ENCODE measurements at regions not wholly inside any gene's neighbourhood (a gene's known extent, or its start where the extent isn't known, plus 50 kb on each side); places are given as distances from the start of the nearest gene placed in this dataset.

GRCh38 chr12:21993438-21993981 lies 52.3 kb upstream of the ABCC9 start:
- H3K79me1 ChIP-seq (ENCODE audit: low read depth, low read length): no peaks in the 10 kb centered on the region
- H2BK5ac ChIP-seq (ENCODE audit: low read length): no peak overlapping the region
- no peak overlapping the region for H3K18ac ChIP-seq (ENCODE audit: low read length)
- no peak overlapping the region for H3K4me3 ChIP-seq (ENCODE audit: low read length in 2 of 2)
- no peak overlapping the region for H4K91ac ChIP-seq (ENCODE audit: low read depth, low read length, poor library complexity)
- H2AFZ ChIP-seq (ENCODE audit: low read length): peak overlapping the region; percentile 54
- H3K4me1 ChIP-seq (ENCODE audit: control insufficient read depth in 2 of 2, insufficient read depth in 1 of 2, low read depth in 1 of 2, low read length in 2 of 2): peaks cover 2 to 8% of the 10 kb centered on the region in 2 donors
- H3K27me3 ChIP-seq (ENCODE audit: control insufficient read depth in 3 of 3, insufficient read depth in 3 of 3, low read depth in 1 of 3, low read length in 3 of 3): no peaks in the 10 kb centered on the region
- no peak overlapping the region for H4K8ac ChIP-seq (ENCODE audit: low read depth, low read length)
- H3K4ac ChIP-seq (ENCODE audit: low read length): no peak overlapping the region
- no peak for DNase-seq (ENCODE audit: low spot score)
- no peaks in the 10 kb centered on the region for H3K9me3 ChIP-seq (replicated peaks in 1 of 2; ENCODE audit: control insufficient read depth in 2 of 2, insufficient read depth in 1 of 2, low read depth in 1 of 2, low read length in 2 of 2)
- no peak overlapping the region for H2BK120ac ChIP-seq (ENCODE audit: low read depth, low read length)
- H2BK12ac ChIP-seq (ENCODE audit: low read length): no peak overlapping the region
- H3K4me2 ChIP-seq (ENCODE audit: insufficient read depth, low read length, poor library complexity, severe bottlenecking): no peak overlapping the region
- no peak overlapping the region for H3K27ac ChIP-seq (replicated peaks; ENCODE audit: low read length)
- H3K9ac ChIP-seq (ENCODE audit: low read depth, low read length, poor library complexity): no peak overlapping the region
- H3K36me3 ChIP-seq (replicated peaks in 1 of 2; ENCODE audit: control insufficient read depth in 2 of 2, insufficient read depth in 2 of 2, low read length in 2 of 2): no peaks in the 10 kb centered on the region
- H3K23ac ChIP-seq (ENCODE audit: low read depth, low read length, poor library complexity): no peak overlapping the region
- no peak overlapping the region for H3K14ac ChIP-seq (ENCODE audit: low read length)
- H2BK15ac ChIP-seq (ENCODE audit: low read length): no peak overlapping the region
- WGBS, 2 donors (ENCODE audit: extremely low coverage in 2 of 2, insufficient read length in 2 of 2, insufficient replicate concordance in 1 of 2): no CpG with 5 or more reads among the region's 2 CpGs
- no peak overlapping the region for H2AK5ac ChIP-seq (ENCODE audit: low read depth, low read length)

DNA sequence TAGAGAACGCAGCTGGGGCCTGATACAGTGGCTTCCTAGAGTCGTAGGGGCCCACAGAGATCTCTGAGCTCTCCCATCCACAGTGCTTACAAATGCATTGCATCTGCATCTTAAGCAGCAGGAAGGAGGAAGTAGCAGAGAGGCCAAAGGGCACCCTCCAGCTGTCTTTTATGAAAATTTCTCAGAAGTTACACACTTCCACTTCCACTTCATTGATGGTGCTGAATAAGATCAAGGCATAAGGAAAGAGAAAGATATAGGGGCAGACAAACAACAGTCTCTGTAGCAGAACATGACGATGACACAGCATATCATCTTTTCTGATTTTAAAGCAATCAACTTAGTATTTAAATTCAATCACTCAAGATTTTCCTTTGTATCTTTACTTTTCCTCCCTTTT lies 51.6 kb upstream of the ABCC9 start:
- Histone ChIP-seq H2AK5ac (ENCODE audit: low read depth, low read length) (no peak overlapping the region), H2BK5ac (ENCODE audit: low read length) (no peak overlapping the region), H4K91ac (ENCODE audit: low read depth, low read length, poor library complexity) (no peak overlapping the region), H3K27me3 (ENCODE audit: control insufficient read depth in 3 of 3, insufficient read depth in 3 of 3, low read depth in 1 of 3, low read length in 3 of 3) (no peaks in the 10 kb centered on the region), H3K4ac (ENCODE audit: low read length) (no peak overlapping the region), H3K23ac (ENCODE audit: low read depth, low read length, poor library complexity) (no peak overlapping the region), H3K4me3 (ENCODE audit: low read length in 2 of 2) (no peak overlapping the region), H3K4me1 (ENCODE audit: control insufficient read depth in 2 of 2, insufficient read depth in 1 of 2, low read depth in 1 of 2, low read length in 2 of 2) (peaks cover 5 to 13% of the 10 kb centered on the region in 2 donors), H3K27ac (replicated peaks; ENCODE audit: low read length) (no peak overlapping the region), H3K9ac (ENCODE audit: low read depth, low read length, poor library complexity) (no peak overlapping the region), H2BK15ac (ENCODE audit: low read length) (no peak overlapping the region), H3K9me3 (replicated peaks in 1 of 2; ENCODE audit: control insufficient read depth in 2 of 2, insufficient read depth in 1 of 2, low read depth in 1 of 2, low read length in 2 of 2) (no peaks in the 10 kb centered on the region), H3K14ac (ENCODE audit: low read length) (no peak overlapping the region), H2AFZ (ENCODE audit: low read length) (peak overlapping the region; percentile 54), H2BK120ac (ENCODE audit: low read depth, low read length) (no peak overlapping the region), H3K4me2 (ENCODE audit: insufficient read depth, low read length, poor library complexity, severe bottlenecking) (no peak overlapping the region), H3K36me3 (replicated peaks in 1 of 2; ENCODE audit: control insufficient read depth in 2 of 2, insufficient read depth in 2 of 2, low read length in 2 of 2) (no peaks in the 10 kb centered on the region), H3K79me1 (ENCODE audit: low read depth, low read length) (no peaks in the 10 kb centered on the region), H3K18ac (ENCODE audit: low read length) (no peak overlapping the region), H4K8ac (ENCODE audit: low read depth, low read length) (no peak overlapping the region), H2BK12ac (ENCODE audit: low read length) (no peak overlapping the region)
- no CpG with 5 or more reads among the region's 3 CpGs for WGBS, 2 donors (ENCODE audit: extremely low coverage in 2 of 2, insufficient read length in 2 of 2, insufficient replicate concordance in 1 of 2)
- DNase-seq (ENCODE audit: low spot score): no peak

DNA sequence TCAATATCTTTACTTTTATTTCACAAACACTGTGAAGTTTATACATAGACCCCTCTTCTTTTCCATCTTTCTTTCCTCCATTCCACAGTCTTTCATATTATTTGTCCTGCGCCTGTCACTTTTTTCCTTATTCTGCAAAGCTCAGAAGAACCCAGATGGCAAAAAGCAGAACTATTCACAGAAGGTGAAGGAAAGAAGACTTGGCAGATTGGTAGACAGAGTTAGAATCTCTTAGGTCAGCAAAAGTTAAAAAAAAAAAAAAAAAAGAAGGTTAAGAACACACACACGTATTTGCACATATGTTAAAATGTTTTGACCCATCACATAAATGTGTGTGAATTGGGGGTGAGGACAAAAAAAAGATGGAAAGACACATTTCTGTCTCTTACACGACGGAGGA lies 50.3 kb upstream of the ABCC9 start:
- Histone ChIP-seq H3K27me3 (ENCODE audit: control insufficient read depth in 3 of 3, insufficient read depth in 3 of 3, low read depth in 1 of 3, low read length in 3 of 3) (no peaks in the 10 kb centered on the region), H3K27ac (replicated peaks; ENCODE audit: low read length) (no peak overlapping the region), H3K9me3 (replicated peaks in 1 of 2; ENCODE audit: control insufficient read depth in 2 of 2, insufficient read depth in 1 of 2, low read depth in 1 of 2, low read length in 2 of 2) (no peaks in the 10 kb centered on the region), H3K4me1 (ENCODE audit: control insufficient read depth in 2 of 2, insufficient read depth in 1 of 2, low read depth in 1 of 2, low read length in 2 of 2) (peaks cover 6 to 24% of the 10 kb centered on the region in 2 donors), H3K79me1 (ENCODE audit: low read depth, low read length) (no peaks in the 10 kb centered on the region), H3K18ac (ENCODE audit: low read length) (no peak overlapping the region), H3K36me3 (replicated peaks in 1 of 2; ENCODE audit: control insufficient read depth in 2 of 2, insufficient read depth in 2 of 2, low read length in 2 of 2) (no peaks in the 10 kb centered on the region), H3K4me3 (ENCODE audit: low read length in 2 of 2) (no peak overlapping the region), H3K4me2 (ENCODE audit: insufficient read depth, low read length, poor library complexity, severe bottlenecking) (no peak overlapping the region), H3K4ac (ENCODE audit: low read length) (no peak overlapping the region), H4K8ac (ENCODE audit: low read depth, low read length) (no peak overlapping the region), H2BK12ac (ENCODE audit: low read length) (no peak overlapping the region), H3K23ac (ENCODE audit: low read depth, low read length, poor library complexity) (no peak overlapping the region), H3K14ac (ENCODE audit: low read length) (no peak overlapping the region), H2AFZ (ENCODE audit: low read length) (no peak overlapping the region), H4K91ac (ENCODE audit: low read depth, low read length, poor library complexity) (no peak overlapping the region), H2BK120ac (ENCODE audit: low read depth, low read length) (no peak overlapping the region), H2BK15ac (ENCODE audit: low read length) (no peak overlapping the region), H3K9ac (ENCODE audit: low read depth, low read length, poor library complexity) (no peak overlapping the region), H2BK5ac (ENCODE audit: low read length) (no peak overlapping the region), H2AK5ac (ENCODE audit: low read depth, low read length) (no peak overlapping the region)
- no peak for DNase-seq (ENCODE audit: low spot score)
- WGBS, 2 donors (ENCODE audit: extremely low coverage in 2 of 2, insufficient read length in 2 of 2, insufficient replicate concordance in 1 of 2): no CpG with 5 or more reads among the region's 4 CpGs

Measured in neuronal stem cell (in vitro differentiated cells).